GM18511 (cell line): ENCODE measurements at regions not wholly inside any gene's neighbourhood (a gene's known extent, or its start where the extent isn't known, plus 50 kb on each side); places are given as distances from the start of the nearest gene placed in this dataset.

ENCODE experiments used
- ATAC-seq: cut with Tn5 transposase; IDR thresholded peaks from one replicate; pipeline ENCODE4 v1.9.1; 2021; ENCODE audit warnings: mild to moderate bottlenecking, moderate library complexity; ENCODE audit not compliant: unreplicated experiment

DNA sequence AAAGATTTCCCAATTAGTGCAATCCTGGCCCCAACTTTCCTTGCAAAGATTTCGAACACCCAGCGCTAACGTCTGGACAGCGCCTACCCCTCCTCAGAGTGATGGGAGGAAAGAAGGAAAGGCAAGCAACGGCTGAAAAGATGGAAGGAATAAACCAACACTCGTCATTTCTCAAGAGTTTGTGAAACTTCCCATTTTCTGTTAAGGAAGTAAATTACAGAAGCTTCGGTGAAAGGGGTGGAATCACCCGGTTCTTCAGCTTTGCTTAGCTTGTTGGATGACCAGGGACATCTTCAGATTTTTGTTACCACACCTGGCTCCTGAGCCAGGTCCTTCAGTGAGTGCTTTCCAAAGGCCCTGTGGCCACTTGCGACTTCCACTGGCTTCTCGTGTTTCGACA, 313.1 kb downstream of the SKIDA1 start:
- no peak for ATAC-seq

DNA sequence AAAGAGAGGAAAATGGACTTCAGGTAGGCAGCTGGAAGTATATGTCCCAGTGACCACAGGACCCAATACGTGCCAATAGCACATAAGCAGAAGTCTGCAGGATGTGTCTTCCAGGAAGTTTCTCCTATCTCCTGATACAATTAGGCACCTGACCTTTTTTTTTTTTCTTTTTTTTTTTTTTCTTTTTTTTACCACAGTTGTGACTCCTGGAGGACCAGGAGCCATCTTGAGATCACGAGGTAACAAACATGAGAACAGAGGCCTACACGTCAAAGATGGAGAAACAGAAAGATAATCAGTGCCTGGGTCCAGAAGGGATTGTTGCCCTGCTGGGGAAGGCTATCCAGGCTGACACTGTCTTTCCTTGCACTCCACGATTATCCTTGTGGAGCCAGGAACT, 312.4 kb upstream of the NEBL start:
- ATAC-seq: no peak

DNA sequence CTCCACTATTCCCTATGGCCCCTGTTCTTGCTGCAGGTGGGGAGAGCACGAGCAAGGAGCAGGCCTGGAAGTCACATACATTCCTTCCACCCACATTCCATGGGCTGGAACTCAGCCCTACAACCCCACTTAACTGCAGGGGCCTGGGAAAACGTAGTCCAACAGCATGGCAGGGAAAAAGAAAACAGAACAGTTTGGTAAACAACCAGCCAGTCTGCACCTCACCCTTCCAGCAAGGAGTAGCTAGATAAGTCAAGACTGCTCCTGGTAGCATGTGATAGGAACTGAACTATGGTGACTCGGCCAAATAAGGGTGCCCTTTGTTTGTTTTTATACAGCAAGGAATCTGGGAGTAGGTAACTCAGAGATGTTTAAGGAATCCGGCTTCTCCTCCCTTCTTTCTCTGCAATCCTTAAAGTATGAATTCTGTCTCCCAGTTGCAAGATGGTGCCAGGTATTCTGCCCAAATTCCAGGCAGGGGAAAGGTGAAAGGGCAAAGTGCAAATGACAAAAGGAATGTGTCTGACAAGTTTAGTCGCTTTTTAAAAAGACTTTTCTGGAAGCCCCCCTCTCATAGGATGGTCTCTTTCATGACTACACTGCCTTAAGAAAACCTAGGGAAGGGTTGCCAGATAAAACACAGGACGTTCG, 311.7 kb upstream of the NEBL start:
- ATAC-seq: no peak

DNA sequence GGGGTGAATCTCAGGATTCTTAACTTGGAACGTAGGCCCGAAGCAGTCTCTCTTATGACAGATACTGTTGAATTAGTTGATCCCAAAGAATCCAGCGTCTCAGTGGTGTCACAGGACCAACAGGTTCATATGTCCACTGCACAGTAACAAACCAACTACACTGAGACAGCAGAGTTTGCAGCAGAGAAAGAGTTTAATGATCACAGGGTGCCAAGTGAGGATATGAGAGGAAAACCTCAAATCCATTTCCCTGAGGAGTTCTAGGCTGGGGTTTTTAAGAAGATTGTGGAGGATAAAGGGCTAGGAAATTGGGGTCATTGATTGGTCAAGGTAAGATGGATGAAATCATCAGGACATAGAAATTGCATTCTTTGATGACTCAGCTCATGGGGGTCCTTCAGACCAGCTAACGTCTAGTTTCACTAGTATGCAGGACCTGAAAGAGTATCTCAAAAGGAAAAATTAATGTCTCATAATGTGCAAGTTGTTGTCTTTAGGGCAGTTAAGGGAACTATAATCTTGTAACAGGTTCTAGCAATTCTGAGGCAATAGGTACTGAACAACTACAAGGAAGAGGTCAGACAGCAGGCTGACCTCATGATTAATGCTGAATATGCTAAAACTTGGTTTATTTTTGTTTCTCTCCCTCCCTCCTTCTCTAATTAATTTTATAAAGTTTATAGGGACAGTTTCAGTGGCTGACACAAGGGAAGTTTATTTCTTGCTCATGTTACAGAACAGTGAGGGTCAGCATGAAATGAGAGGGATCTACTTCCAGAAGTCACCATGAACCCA, 310.9 kb upstream of the NEBL start:
- ATAC-seq: no peak

DNA sequence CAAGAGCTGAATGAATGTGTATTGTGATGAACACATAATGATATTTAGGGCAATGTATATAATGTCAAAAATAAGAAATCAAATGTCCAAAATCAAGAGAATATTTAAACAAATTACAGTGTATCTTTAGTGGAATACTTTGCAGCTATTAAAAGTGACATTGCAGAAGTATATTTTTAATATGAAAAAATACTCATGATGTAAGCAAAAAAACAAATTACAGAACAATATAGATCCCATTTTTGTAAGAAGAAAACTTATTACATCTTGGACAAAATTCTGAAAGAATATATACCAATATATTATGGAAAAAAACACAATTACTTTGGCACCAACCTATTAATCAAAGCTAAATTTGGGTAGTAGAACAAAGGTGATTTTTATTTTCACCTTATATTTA, 308.2 kb upstream of the NEBL start:
- ATAC-seq: no peak

DNA sequence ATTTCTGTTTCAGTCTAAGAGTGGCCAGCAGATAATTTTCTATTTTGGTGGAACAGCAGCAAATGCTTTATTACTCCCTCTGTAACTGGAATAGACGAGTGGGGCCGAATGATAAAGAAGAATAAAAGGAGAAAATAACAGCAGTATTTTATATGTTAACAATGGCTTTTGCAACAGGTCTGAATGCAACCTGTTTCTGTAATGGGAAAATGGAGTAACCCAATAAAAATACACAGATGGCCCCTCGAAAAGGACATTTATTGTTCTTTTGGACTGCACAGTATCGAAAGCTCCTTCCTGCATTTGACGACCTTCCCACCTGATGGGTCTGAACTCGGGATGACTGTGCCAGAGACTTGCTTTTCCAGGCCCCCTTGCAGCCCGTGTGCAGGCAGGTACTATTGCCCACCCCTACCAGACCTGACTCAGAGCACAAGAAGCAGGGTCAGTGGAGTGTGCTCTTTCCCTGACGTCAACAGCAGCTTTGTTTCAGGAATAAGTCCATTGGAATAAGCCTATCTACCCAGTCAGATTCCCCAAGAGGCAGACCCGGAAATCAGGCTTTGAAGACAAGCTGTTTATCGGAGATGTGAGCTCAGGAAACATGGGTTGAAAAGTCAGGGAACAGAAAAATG, 306.5 kb upstream of the NEBL start:
- no peak for ATAC-seq

DNA sequence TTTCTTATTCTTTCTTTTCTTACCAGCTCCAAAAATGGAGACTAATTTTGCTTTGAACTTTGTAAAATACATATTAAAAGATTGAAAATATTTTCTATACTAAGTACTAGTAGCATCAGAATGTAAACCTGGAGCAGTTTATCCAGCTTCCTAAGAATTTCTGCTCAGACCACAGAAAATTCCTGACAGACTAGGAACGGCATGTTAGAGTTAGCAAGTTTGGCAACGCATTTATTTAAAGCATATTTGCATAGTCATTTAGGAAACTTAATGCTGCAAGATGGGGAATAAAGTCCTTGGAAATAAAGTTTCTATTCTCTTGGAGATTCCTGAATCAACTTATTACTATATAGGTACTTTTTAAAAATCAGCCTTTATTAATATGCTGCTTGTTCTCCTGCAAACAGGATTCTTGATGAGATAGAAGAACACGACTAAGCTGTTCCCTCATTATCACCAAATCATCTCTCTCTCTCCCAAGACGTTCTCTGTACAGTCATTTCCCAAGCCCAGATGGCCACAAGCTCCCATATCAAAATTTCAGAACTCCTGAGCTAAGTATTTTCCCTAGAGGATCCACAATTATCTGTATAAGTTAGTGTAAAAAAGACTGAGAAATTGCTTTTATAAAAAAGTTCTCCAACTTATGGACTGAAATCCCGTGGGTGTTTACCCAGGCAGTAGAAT, 305.8 kb upstream of the NEBL start:
- no peak for ATAC-seq

DNA sequence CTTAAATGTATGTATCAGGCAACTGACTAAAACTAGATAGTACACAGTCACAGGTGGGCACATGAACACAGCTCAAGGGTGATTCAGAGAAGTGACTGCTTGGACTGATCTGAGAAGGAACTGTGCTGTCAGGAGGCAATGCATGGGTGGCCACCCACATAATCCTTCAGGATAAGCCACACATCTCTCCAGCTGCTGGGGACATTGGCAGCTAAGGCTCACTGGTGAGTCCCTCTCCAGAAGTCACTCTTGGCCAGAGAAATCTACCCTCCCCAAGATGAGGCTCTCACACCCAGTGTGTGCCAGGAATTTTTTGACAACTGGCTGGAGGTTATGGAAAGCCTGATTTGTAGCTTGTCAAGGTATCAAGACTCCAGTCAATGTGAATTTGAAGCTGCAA, 302.4 kb upstream of the NEBL start:
- no peak for ATAC-seq

DNA sequence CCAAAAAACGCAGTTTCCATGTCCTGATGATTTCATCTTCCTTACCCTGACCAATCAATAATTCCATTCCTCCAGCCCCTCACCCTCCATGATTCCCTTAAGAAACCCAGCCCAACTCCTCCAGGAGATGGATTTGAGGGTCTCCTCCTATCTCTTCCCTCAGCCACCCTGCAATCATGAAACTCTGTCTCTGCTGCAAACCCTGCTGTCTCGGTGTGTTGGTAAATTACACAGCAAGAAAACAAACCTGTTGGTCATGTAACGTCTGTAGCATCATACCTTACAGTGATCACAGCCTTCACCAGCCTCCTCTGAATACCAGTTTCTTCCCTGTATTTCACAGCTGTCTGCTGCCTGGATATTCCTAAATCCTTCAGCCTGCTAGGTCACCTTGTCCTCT, 300.7 kb upstream of the NEBL start:
- ATAC-seq: no peak

DNA sequence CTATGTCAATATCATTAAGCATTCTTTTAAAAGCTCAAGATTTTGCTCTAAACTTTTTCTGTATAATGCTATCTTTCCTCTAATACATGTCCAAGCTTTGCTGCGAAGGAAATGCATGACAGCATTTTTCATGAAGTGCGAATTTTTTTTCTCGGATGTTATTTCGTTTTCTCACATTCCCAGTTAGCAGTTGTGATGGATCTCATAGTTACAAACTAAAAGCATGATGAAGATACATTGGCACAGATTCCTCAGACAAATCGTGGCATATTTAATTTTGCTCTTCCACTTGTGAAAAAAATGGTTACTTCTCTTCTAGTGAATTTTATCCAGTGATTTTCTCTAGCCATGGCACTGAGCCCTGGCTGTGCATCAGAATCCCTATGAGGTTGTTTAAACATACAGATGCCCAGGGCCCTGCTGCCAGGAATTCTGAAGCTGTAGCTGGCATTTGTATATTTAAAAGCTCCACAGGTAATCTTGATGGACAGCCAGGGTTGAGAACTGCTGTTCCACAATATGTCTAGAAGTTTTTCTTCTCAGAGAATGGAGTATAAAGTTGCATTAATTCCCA, 299.8 kb upstream of the NEBL start:
- no peak for ATAC-seq

DNA sequence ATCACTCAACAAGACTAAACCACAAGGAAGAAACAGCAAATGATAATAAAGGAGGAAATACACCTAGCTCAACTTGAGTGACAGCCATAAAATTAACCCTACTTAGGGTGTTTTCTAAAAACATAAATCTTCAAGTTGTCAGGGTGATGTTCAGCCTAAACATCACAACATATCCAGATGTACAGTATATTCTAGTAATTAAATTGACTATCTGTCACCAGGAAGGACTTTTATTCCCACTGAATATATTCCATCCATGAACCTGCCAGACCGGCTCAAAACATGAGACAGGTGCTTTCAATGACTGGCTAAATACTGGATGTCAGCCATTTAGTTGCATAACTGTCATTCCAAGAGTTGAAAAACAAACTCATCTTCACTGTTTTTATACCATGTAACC, 298.1 kb upstream of the NEBL start:
- no peak for ATAC-seq

DNA sequence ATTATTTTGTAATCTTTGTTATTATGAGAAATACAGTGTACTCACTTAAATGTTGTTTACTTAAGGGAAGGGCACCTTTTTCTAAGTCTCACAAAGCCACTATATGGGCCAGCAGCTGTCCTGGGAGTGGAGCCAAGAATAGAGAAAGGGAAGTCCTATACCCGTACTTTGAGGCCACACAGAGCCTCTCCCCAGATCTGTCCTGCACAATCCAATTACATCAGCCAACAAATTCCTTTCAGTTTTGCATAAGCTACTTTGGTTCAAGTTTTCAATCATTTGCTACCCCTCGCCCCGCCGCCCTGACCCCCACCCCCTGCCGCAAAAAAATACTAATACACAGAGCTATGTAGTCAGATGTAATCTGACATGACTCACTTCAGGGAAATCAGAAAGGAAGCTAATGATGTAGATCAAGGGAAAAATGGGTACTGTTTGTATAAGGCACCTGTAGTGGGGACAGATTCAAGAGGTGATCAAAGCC, 297.4 kb upstream of the NEBL start:
- ATAC-seq: no peak

DNA sequence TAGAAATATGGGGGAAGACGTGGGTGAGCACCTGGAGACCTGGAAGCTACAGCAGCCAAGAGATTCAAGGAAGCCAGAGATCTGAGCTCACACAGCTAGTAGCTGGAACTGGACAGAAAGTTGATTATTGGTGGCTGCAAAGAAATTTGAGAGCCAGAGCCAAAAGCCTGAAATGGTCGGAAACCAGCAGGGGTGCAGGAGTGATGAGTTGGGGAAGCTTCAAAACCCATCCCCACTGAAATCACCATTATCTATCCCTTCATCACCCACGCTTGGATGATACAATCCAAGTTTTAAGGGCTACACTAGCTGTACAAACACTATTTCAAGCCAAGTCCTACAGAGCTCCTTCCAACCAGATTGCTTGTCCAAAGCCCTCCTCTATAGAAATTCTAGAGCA, 296.1 kb upstream of the NEBL start:
- no peak for ATAC-seq

DNA sequence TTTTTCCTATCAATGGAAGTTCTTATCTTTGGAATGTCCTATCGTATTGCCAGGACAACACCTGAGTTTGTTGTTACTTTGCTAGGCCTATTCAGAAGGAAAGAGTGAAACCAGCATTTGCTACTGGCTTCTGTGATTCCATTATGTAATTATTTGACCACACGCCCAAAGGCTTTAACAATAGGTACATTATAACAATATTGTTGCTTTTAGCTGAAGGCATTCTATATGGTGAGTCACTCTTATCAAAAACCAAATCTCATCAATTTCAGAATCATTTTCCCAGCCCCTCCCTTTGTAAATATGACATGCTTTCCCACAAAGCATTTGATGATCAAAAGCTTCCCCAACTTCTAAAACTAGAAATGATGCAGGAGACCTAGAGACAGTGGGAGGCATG, 294.4 kb upstream of the NEBL start:
- no peak for ATAC-seq

DNA sequence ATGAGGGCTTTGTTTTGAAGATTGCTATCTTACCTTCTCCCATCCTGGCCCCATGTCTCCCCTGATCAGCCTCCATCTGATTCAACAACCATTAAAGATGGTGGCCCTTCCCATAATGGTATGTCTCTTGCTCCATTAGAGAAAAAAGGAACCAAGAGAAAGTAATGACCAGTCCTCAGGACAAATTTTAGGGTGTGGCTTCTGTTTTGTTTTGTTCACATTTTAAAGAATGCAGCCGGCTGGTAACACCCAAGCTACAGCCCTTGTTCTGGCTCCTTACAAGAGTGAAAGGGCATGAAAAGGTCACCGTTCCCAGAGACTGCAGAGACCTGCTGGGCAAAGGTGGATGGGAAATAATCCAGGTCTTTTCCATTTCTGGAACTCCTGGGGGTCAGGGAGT, 287.9 kb upstream of the NEBL start:
- no peak for ATAC-seq

DNA sequence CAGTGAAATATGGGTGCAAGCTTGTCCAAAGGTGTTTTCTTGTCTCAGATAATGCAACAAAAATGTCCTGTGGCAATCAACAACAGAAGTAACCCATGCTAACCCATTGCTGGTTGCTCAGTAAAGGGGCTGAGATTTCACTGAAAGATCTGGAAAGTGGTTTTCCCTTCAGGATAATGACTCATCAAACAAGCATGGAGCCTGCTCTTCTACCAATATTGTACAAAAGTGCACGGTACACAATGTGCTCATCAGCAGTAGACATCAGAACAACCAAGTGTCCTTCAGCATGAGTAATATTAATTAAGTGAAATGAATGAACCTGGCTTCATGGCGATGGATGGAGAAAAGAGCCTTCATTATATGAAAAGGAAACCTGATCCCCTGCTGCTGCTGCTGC, 287.1 kb upstream of the NEBL start:
- ATAC-seq: no peak

DNA sequence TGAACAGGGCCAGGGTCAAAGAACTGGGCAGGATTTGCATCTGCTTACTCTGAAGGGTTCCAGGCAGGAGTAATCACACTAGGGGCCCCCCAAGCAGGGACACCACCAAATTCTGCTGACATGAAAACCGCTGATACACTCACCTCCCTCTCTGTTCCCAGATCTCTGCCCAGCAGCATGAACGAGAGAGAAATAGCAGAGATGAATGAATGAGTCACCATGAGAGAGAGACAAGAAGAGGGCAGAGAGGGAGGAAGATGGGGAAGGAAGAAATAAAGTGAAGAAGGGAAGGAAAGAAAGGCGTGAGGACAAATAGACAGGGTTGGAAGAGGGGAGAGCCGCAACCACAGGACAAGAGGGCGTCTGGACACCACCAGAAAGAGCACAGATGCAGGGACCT, 285.9 kb upstream of the NEBL start:
- no peak for ATAC-seq

DNA sequence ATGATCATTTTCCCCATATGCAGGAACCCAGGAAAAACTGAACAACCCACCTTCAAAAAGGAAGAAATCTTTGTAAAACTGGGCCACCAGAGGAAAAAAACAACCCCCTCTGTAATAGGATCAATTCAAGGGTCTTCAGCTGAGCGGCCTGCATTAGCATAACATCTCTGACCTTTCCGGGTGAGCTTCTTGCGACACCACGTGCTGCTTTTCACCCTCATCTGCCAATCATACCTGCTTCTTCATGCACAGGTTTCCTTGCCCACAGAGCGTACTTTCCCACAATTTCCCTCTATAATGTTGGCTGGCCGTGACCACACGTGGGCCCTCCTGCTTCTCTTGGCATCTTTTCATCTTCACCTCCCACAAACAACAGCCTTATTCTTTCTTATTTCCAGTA, 284.3 kb upstream of the NEBL start:
- no peak for ATAC-seq

DNA sequence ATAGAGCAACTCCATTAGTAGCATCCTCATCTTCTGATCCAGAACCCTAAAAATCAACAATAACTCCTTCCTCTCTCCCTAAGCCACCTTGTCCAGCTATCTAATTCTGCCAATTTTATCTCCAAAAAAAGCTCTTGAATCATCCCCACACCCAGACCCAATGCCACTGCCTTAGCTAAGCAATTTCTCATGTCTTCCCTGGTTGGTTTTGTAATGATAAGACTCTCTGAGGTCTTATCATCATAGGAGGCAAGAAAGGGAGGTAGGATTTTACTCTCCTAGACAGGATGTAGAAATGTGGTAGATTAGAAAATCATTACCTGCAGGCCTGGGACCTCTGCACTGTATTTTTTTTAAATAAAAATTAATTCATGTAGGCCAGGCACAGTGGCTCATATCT, 283.5 kb upstream of the NEBL start:
- ATAC-seq: no peak

DNA sequence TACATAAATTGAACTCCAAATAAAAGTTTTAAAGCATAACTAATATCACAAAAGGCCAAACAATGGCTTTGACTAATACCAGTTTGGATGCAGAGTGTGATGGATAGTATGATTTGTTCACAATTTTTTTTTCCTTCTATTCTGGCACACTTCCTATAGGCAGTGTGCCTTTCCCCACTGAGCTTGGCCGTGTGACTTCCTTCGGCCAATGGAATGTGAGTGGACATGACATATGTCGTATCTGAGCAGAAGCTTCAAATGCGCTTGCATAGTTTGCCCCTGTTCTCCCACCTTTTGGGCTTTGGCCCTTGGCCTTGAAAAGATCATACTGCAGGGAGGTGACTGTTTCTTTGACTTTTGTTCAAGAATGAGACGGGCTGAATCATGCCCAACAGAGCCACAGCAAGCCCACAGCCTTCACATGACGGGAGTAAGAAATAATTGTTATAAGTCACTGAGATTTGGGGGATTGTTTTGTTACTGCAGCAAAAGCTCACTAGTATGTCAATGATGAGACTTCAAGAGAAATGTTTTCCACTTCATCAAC, 279.9 kb upstream of the NEBL start:
- no peak for ATAC-seq

DNA sequence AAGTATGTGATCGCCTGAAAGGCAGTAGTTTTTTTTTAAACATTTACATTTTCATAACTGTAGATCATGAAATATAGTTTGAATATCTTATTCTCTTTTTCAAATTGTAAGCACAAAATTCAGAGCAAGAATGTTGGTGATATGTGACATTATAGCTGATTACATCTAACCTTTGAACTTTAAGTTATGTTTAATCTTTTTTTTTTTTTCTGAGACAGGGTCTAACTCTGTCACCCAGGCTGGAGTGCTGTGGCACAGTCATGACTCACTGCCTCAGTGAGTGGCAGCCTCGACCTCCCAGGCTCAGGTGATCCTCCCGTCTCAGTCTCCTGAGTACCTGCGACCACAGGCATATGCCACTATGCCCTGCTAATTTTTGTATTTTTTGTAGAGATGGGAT, 278.7 kb upstream of the NEBL start:
- ATAC-seq: no peak
